Calu3 (cell line): ENCODE measurements at regions not wholly inside any gene's neighbourhood (a gene's known extent, or its start where the extent isn't known, plus 50 kb on each side); places are given as distances from the start of the nearest gene placed in this dataset.

Experiments
- BruUV-seq: library from RNA; stranded (reverse); fragments of 400-500 nt; replicated peaks from 2 replicates; lab custom pipeline; 2021; lab: Mats Ljungman, UMichigan
- CTCF ChIA-PET: fragments of 300-600 bp; sonication (Branson Sonifier 250); formaldehyde crosslinking; loops from one replicate; lab custom pipeline; 2022; ENCODE audit warnings: antibody characterized with exemption; lab: Charles Lee
- DNase-seq: peaks from one replicate; pipeline ENCODE4 v3.0.0; 2022
- H3K27ac Mint-ChIP-seq: one replicate; pipeline ENCODE4 v1.8.0; 2022; ENCODE audit warnings: mixed read lengths; ENCODE audit not compliant: unreplicated experiment
- H3K27me3 Mint-ChIP-seq: one replicate; pipeline ENCODE4 v1.8.0; 2022; ENCODE audit warnings: mixed read lengths; ENCODE audit not compliant: unreplicated experiment
- H3K36me3 Mint-ChIP-seq: one replicate; pipeline ENCODE4 v1.8.0; 2022; ENCODE audit warnings: mild to moderate bottlenecking, moderate library complexity, mixed read lengths; ENCODE audit not compliant: insufficient read depth, unreplicated experiment
- H3K4me1 Mint-ChIP-seq: one replicate; pipeline ENCODE4 v1.8.0; 2022; ENCODE audit warnings: mild to moderate bottlenecking, low read depth, mixed read lengths; ENCODE audit not compliant: unreplicated experiment
- H3K4me3 Mint-ChIP-seq: one replicate; pipeline ENCODE4 v1.8.0; 2022; ENCODE audit warnings: mild to moderate bottlenecking, low read depth, moderate library complexity, mixed read lengths; ENCODE audit not compliant: unreplicated experiment
- H3K9me3 Mint-ChIP-seq: one replicate; pipeline ENCODE4 v1.8.0; 2022; ENCODE audit warnings: low read depth, mixed read lengths; ENCODE audit not compliant: unreplicated experiment
- CTCF ChIP-seq: fragments of 200-600 bp; IDR thresholded peaks from one replicate; pipeline ENCODE4 v1.8.0; 2022; ENCODE audit warnings: antibody characterized with exemption; ENCODE audit not compliant: unreplicated experiment
- intact Hi-C: fragments of 100-400 bp; cut with micrococcal nuclease; formaldehyde crosslinking; loops from one replicate; pipeline ENCODE4 v1.10.0; 2022; ENCODE audit not compliant: unreplicated experiment

GRCh38 chr18:69217196-69218000, 183.3 kb upstream of the DOK6 start:
- intact Hi-C loops = no loop called here
- Mint-ChIP-seq H3K27ac (no peak overlapping the region), H3K36me3 (no peaks in the 10 kb centered on the region), H3K4me3 (no peak overlapping the region), H3K27me3 (no peaks in the 10 kb centered on the region), H3K4me1 (no peaks in the 10 kb centered on the region), H3K9me3 (no peaks in the 10 kb centered on the region)
- no peak for DNase-seq
- no peak for TF ChIP-seq CTCF
- CTCF ChIA-PET = no interaction called here
- no TSS peak for BruUV-seq

GRCh38 chr18:69220529-69220928, 180.2 kb upstream of the DOK6 start:
- Mint-ChIP-seq H3K4me3 (no peak overlapping the region), H3K36me3 (no peaks in the 10 kb centered on the region), H3K9me3 (no peaks in the 10 kb centered on the region), H3K4me1 (no peaks in the 10 kb centered on the region), H3K27ac (no peak overlapping the region), H3K27me3 (no peaks in the 10 kb centered on the region)
- TF ChIP-seq CTCF = no peak
- DNase-seq = no peak
- BruUV-seq = no TSS peak
- CTCF ChIA-PET = interaction anchor here (0.5 kb wide), 1 partner anchor 244 kb away, joined by 3 read pairs; no protein-coding TSS in a partner anchor
- intact Hi-C loops = no loop called here

GRCh38 chr18:69222089-69222488, 178.6 kb upstream of the DOK6 start:
- H3K9me3 Mint-ChIP-seq = no peaks in the 10 kb centered on the region
- DNase-seq = no peak
- CTCF ChIA-PET = interaction anchor here (1.0 kb wide), 1 partner anchor 15 kb away, joined by 5 read pairs; no protein-coding TSS in a partner anchor
- BruUV-seq = no TSS peak
- no peak overlapping the region for H3K27ac Mint-ChIP-seq
- H3K4me1 Mint-ChIP-seq = no peaks in the 10 kb centered on the region
- TF ChIP-seq CTCF = no peak
- H3K4me3 Mint-ChIP-seq = no peak overlapping the region
- H3K36me3 Mint-ChIP-seq = no peaks in the 10 kb centered on the region
- intact Hi-C loops = no loop called here
- no peaks in the 10 kb centered on the region for H3K27me3 Mint-ChIP-seq

GRCh38 chr18:69226971-69227370, 173.7 kb upstream of the DOK6 start:
- no peaks in the 10 kb centered on the region for H3K27me3 Mint-ChIP-seq
- DNase-seq = no peak
- no peaks in the 10 kb centered on the region for H3K9me3 Mint-ChIP-seq
- no peaks in the 10 kb centered on the region for H3K36me3 Mint-ChIP-seq
- H3K27ac Mint-ChIP-seq = no peak overlapping the region
- H3K4me1 Mint-ChIP-seq = no peaks in the 10 kb centered on the region
- intact Hi-C loops = no loop called here
- no peak overlapping the region for H3K4me3 Mint-ChIP-seq
- no peak for TF ChIP-seq CTCF
- BruUV-seq = no TSS peak
- CTCF ChIA-PET = no interaction called here
